ENCODE measurements at regions not wholly inside any gene's neighbourhood (a gene's known extent, or its start where the extent isn't known, plus 50 kb on each side); places are given as distances from the start of the nearest gene placed in this dataset.

DNA sequence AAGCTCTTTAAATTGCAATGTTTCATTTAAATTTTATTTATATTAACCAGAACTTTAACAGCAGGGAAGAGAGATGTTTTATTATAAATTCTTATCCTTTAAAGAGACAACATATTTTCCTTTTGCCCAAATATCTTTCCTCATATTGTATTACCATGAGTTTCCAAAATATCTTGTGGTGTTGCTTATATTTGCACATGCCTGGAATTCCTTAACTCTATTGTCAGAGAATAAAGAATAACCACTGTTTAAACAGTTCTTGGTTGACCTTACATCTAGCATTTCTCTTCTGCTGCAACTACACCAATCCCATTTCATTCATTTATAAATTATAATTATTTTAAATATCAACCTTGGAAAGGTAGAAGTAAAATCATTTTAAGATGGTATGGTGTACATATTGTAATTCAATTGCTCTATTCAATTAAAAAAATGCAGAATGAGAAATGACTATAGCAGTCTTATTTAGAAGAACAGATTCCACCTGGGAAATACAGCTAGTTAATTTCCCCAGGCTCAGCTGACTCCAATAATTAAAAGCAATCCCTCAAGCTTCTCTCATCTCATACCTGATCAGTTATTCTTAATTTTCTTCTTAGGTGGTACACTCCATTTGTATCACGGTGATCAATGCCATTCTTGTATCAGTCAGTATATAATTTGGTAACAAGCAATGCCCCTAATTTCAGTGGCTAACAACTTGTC lies 923.3 kb downstream of the KCNA4 start:
- peak; percentile 89 for ATAC-seq (ENCODE audit: low read depth)
- Histone ChIP-seq H3K36me3 (ENCODE audit: low read depth) (no peaks in the 10 kb centered on the region), H3K27ac (ENCODE audit: poor library complexity, severe bottlenecking) (no peak overlapping the region), H3K4me3 (ENCODE audit: severe bottlenecking) (no peak overlapping the region), H3K4me1 (ENCODE audit: insufficient read depth, poor library complexity, severe bottlenecking) (peaks cover 10% of the 10 kb centered on the region), H3K9me3 (ENCODE audit: severe bottlenecking) (no peaks in the 10 kb centered on the region), H3K27me3 (ENCODE audit: insufficient read depth, poor library complexity, severe bottlenecking) (no peaks in the 10 kb centered on the region)
- no peak for DNase-seq (ENCODE audit: low spot score)
- TF ChIP-seq CTCF (IDR thresholded peaks at IDR 0.05; ENCODE audit: poor library complexity, severe bottlenecking): no peak

DNA sequence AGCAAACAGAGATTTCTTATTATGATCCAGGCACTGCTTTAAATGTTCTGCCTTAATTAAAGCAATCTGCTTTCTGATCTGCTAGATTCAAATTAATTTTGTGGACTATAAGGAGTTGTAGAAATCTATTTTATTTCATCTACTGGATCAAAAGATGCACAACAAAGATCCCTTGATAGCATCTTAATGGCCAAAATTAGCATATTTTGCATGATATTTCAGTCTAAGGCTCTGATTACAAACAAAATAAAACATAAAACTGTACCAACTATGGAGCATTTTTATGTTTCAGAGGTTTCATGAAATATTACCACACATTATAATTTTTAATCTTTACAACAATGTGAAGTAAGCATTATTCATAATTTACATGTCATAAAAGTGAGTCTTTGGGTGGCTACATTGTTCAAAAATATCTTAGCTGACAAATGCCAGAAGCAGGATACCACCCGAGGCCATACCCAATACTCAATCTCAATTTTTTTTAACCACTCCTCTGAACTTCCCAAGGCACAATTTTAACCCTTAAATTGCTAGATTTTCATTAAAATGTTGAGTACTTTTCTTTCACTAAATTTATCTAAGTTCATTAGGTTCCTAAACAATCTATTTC lies 929.5 kb downstream of the KCNA4 start:
- Histone ChIP-seq H3K27ac (ENCODE audit: poor library complexity, severe bottlenecking) (no peak overlapping the region), H3K4me3 (ENCODE audit: severe bottlenecking) (no peak overlapping the region), H3K36me3 (ENCODE audit: low read depth) (no peaks in the 10 kb centered on the region), H3K9me3 (ENCODE audit: severe bottlenecking) (no peaks in the 10 kb centered on the region), H3K27me3 (ENCODE audit: insufficient read depth, poor library complexity, severe bottlenecking) (no peaks in the 10 kb centered on the region), H3K4me1 (ENCODE audit: insufficient read depth, poor library complexity, severe bottlenecking) (no peaks in the 10 kb centered on the region)
- DNase-seq (ENCODE audit: low spot score): no peak
- no peak for TF ChIP-seq CTCF (IDR thresholded peaks at IDR 0.05; ENCODE audit: poor library complexity, severe bottlenecking)
- no peak for ATAC-seq (ENCODE audit: low read depth)

DNA sequence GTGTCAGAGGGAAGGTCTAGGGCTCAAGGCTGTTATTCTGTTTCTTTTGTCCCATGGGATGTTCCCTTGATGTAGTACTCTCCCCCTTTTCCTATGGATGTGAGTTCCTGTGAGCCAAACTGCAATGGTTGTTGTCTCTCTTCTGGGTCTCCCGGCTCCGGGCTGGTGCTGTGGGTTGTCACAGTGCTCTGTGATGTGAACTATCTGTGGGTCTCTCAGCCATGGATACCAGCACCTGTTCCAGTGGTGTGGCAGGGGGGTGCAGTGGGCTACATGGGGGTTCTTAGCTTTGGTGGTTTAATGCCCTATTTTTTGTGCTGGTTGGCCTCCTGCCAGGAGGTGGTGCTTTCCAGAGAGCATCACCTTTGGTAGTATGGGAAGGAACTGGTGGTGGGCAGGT lies 941.1 kb downstream of the KCNA4 start:
- no peaks in the 10 kb centered on the region for H3K27me3 ChIP-seq (ENCODE audit: insufficient read depth, poor library complexity, severe bottlenecking)
- no peaks in the 10 kb centered on the region for H3K4me1 ChIP-seq (ENCODE audit: insufficient read depth, poor library complexity, severe bottlenecking)
- no peak overlapping the region for H3K27ac ChIP-seq (ENCODE audit: poor library complexity, severe bottlenecking)
- no peak overlapping the region for H3K4me3 ChIP-seq (ENCODE audit: severe bottlenecking)
- no peaks in the 10 kb centered on the region for H3K36me3 ChIP-seq (ENCODE audit: low read depth)
- no peak for DNase-seq (ENCODE audit: low spot score)
- peaks cover 5% of the 10 kb centered on the region for H3K9me3 ChIP-seq (ENCODE audit: severe bottlenecking)
- no peak for ATAC-seq (ENCODE audit: low read depth)
- no peak for TF ChIP-seq CTCF (IDR thresholded peaks at IDR 0.05; ENCODE audit: poor library complexity, severe bottlenecking)

- no peak for DNase-seq (ENCODE audit: low spot score)
Measured at GRCh38 chr11:29063630-29064361, 953.0 kb downstream of the KCNA4 start.

More at GRCh38 chr11:29063630-29064361, 953.0 kb downstream of the KCNA4 start:
- no peak for ATAC-seq (ENCODE audit: low read depth)
- Histone ChIP-seq H3K4me3 (ENCODE audit: severe bottlenecking) (no peak overlapping the region), H3K9me3 (ENCODE audit: severe bottlenecking) (no peaks in the 10 kb centered on the region), H3K27ac (ENCODE audit: poor library complexity, severe bottlenecking) (no peak overlapping the region), H3K27me3 (ENCODE audit: insufficient read depth, poor library complexity, severe bottlenecking) (no peaks in the 10 kb centered on the region), H3K4me1 (ENCODE audit: insufficient read depth, poor library complexity, severe bottlenecking) (no peaks in the 10 kb centered on the region), H3K36me3 (ENCODE audit: low read depth) (no peaks in the 10 kb centered on the region)
- TF ChIP-seq CTCF (IDR thresholded peaks at IDR 0.05; ENCODE audit: poor library complexity, severe bottlenecking): no peak

Data from RWPE2 (cell line).